ENCODE measurements at regions not wholly inside any gene's neighbourhood (a gene's known extent, or its start where the extent isn't known, plus 50 kb on each side); places are given as distances from the start of the nearest gene placed in this dataset.

DNA sequence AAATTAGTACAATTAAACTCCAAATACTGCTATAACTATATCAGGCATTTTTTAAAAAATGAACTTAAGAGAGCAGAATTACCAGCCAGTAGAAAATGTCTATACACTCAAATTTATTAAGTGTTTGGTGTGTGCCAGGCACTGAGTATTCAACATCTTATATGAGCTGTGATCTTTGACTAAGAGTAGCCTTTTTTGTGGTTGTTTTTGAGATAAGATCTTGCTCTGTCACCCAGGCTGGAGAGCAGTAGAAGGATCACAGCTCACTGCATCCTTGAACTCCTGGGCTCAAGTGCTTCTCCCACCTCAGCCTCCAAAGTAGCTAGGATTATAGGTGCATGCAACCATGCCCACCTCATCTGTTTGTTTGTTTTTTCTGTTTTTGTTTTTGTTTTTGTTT, 102.5 kb upstream of the CELF2 start:
- no peak for DNase-seq (ENCODE audit: low read depth, low spot score)
- no peaks in the 10 kb centered on the region for H3K9me1 ChIP-seq (ENCODE audit: control insufficient read depth, extremely low read depth, insufficient read depth, low read length)
- dilution Hi-C loops (cut with MboI; ENCODE audit: extremely low pct_ligation_motif_present, low sequenced_read_pairs): no loop called here

DNA sequence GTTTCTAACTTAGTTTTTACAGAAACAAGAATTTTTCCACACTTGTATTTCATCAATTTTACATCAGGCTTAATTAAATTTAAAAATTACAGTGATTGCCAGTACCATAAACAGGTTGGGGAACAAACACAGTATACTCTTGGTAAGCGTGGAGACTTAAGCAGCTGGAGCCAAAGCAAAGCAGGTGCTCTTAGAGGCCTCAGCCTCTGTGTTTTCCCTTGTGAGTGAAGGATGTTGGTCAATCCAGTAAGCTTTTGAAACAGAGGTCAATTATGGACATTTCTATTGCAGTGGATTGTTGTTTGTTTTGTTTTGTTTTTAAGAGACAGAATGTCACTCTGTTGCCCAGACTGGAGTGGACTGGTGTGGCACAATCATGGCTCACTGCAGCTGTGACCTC, 100.6 kb upstream of the CELF2 start:
- H3K36me3 ChIP-seq (ENCODE audit: control insufficient read depth in 2 of 2, extremely low read depth in 1 of 2, insufficient read depth in 2 of 2, low read length in 2 of 2): no peaks in the 10 kb centered on the region
- H3K4me3 ChIP-seq (ENCODE audit: control insufficient read depth in 2 of 3, extremely low read depth in 1 of 3, insufficient read depth in 2 of 3, low read depth in 1 of 3, low read length in 3 of 3): no peak overlapping the region
- H3K4me1 ChIP-seq (ENCODE audit: control insufficient read depth, extremely low read depth, insufficient read depth, low read length): peaks cover 1% of the 10 kb centered on the region
- no peaks in the 10 kb centered on the region for H3K79me2 ChIP-seq (ENCODE audit: control insufficient read depth, insufficient read depth, low read length)
- H3K27ac ChIP-seq (ENCODE audit: control insufficient read depth, insufficient read depth, low read length): no peak overlapping the region
- no peaks in the 10 kb centered on the region for H3K9me1 ChIP-seq (ENCODE audit: control insufficient read depth, extremely low read depth, insufficient read depth, low read length)
- no peaks in the 10 kb centered on the region for H4K20me1 ChIP-seq (ENCODE audit: control insufficient read depth, extremely low read depth, insufficient read depth, low read length)
- TF ChIP-seq EZH2 (IDR thresholded peaks at IDR 0.05; ENCODE audit: low read length): no peak
- TF ChIP-seq, protein P1, sequence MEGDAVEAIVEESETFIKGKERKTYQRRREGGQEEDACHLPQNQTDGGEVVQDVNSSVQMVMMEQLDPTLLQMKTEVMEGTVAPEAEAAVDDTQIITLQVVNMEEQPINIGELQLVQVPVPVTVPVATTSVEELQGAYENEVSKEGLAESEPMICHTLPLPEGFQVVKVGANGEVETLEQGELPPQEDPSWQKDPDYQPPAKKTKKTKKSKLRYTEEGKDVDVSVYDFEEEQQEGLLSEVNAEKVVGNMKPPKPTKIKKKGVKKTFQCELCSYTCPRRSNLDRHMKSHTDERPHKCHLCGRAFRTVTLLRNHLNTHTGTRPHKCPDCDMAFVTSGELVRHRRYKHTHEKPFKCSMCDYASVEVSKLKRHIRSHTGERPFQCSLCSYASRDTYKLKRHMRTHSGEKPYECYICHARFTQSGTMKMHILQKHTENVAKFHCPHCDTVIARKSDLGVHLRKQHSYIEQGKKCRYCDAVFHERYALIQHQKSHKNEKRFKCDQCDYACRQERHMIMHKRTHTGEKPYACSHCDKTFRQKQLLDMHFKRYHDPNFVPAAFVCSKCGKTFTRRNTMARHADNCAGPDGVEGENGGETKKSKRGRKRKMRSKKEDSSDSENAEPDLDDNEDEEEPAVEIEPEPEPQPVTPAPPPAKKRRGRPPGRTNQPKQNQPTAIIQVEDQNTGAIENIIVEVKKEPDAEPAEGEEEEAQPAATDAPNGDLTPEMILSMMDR (optimal IDR thresholded peaks at IDR 0.05 in 1 of 3, IDR thresholded peaks at IDR 0.05 in 1 of 3, conservative IDR thresholded peaks at IDR 0.05 in 1 of 3; ENCODE audit: extremely low read depth in 1 of 3, insufficient read depth in 2 of 3, low read length in 3 of 3): no peak
- dilution Hi-C loops (cut with MboI; ENCODE audit: extremely low pct_ligation_motif_present, low sequenced_read_pairs): no loop called here
- no peaks in the 10 kb centered on the region for H3K27me3 ChIP-seq (ENCODE audit: control insufficient read depth, extremely low read depth, insufficient read depth, low read length)
- H3K4me2 ChIP-seq (ENCODE audit: control insufficient read depth, extremely low read depth, insufficient read depth, low read depth, low read length): no peak overlapping the region
- no peak overlapping the region for H2AFZ ChIP-seq (ENCODE audit: control insufficient read depth, low read length)
- H3K9me3 ChIP-seq (ENCODE audit: control insufficient read depth, low read depth, low read length): no peaks in the 10 kb centered on the region
- H3K9ac ChIP-seq (ENCODE audit: control insufficient read depth, extremely low read depth, insufficient read depth, low read length): no peak overlapping the region
- DNase-seq (ENCODE audit: low read depth, low spot score) (no peak), FAIRE-seq (no peak)

More for the DNA sequence above, 102.5 kb upstream of the CELF2 start:
- no peaks in the 10 kb centered on the region for H3K27me3 ChIP-seq (ENCODE audit: control insufficient read depth, extremely low read depth, insufficient read depth, low read length)
- no peaks in the 10 kb centered on the region for H4K20me1 ChIP-seq (ENCODE audit: control insufficient read depth, extremely low read depth, insufficient read depth, low read length)
- no peak for TF ChIP-seq EZH2 (IDR thresholded peaks at IDR 0.05; ENCODE audit: low read length)
- TF ChIP-seq, protein P1 (optimal IDR thresholded peaks at IDR 0.05 in 1 of 3, IDR thresholded peaks at IDR 0.05 in 1 of 3, conservative IDR thresholded peaks at IDR 0.05 in 1 of 3; ENCODE audit: extremely low read depth in 1 of 3, insufficient read depth in 2 of 3, low read length in 3 of 3): no peak
- H3K36me3 ChIP-seq (ENCODE audit: control insufficient read depth in 2 of 2, extremely low read depth in 1 of 2, insufficient read depth in 2 of 2, low read length in 2 of 2): no peaks in the 10 kb centered on the region
- no peaks in the 10 kb centered on the region for H3K79me2 ChIP-seq (ENCODE audit: control insufficient read depth, insufficient read depth, low read length)
- H2AFZ ChIP-seq (ENCODE audit: control insufficient read depth, low read length): no peak overlapping the region
- H3K27ac ChIP-seq (ENCODE audit: control insufficient read depth, insufficient read depth, low read length): no peak overlapping the region
- H3K9ac ChIP-seq (ENCODE audit: control insufficient read depth, extremely low read depth, insufficient read depth, low read length): no peak overlapping the region
- H3K4me2 ChIP-seq (ENCODE audit: control insufficient read depth, extremely low read depth, insufficient read depth, low read depth, low read length): no peak overlapping the region
- no peak for FAIRE-seq
- H3K9me3 ChIP-seq (ENCODE audit: control insufficient read depth, low read depth, low read length): no peaks in the 10 kb centered on the region
- H3K4me3 ChIP-seq (ENCODE audit: control insufficient read depth in 2 of 3, extremely low read depth in 1 of 3, insufficient read depth in 2 of 3, low read depth in 1 of 3, low read length in 3 of 3): no peak overlapping the region
- peaks cover 17% of the 10 kb centered on the region for H3K4me1 ChIP-seq (ENCODE audit: control insufficient read depth, extremely low read depth, insufficient read depth, low read length)
